ENCODE measurements at regions not wholly inside any gene's neighbourhood (a gene's known extent, or its start where the extent isn't known, plus 50 kb on each side); places are given as distances from the start of the nearest gene placed in this dataset.

GRCh38 chr3:99502871-99503270, 135.5 kb upstream of the COL8A1 start:
- TF ChIP-seq CTCF (IDR thresholded peaks at IDR 0.05 in 2 of 3, conservative IDR thresholded peaks at IDR 0.05 in 1 of 3; ENCODE audit: control insufficient read depth in 2 of 3, extremely low read depth in 1 of 3, insufficient read depth in 1 of 3, low read depth in 3 of 3, low read length in 3 of 3), result no peak
- no peak for TF ChIP-seq ATF3 (IDR thresholded peaks at IDR 0.05; ENCODE audit: borderline replicate concordance, extremely low read depth, low read depth, low read length)
- TF ChIP-seq, protein P1, sequence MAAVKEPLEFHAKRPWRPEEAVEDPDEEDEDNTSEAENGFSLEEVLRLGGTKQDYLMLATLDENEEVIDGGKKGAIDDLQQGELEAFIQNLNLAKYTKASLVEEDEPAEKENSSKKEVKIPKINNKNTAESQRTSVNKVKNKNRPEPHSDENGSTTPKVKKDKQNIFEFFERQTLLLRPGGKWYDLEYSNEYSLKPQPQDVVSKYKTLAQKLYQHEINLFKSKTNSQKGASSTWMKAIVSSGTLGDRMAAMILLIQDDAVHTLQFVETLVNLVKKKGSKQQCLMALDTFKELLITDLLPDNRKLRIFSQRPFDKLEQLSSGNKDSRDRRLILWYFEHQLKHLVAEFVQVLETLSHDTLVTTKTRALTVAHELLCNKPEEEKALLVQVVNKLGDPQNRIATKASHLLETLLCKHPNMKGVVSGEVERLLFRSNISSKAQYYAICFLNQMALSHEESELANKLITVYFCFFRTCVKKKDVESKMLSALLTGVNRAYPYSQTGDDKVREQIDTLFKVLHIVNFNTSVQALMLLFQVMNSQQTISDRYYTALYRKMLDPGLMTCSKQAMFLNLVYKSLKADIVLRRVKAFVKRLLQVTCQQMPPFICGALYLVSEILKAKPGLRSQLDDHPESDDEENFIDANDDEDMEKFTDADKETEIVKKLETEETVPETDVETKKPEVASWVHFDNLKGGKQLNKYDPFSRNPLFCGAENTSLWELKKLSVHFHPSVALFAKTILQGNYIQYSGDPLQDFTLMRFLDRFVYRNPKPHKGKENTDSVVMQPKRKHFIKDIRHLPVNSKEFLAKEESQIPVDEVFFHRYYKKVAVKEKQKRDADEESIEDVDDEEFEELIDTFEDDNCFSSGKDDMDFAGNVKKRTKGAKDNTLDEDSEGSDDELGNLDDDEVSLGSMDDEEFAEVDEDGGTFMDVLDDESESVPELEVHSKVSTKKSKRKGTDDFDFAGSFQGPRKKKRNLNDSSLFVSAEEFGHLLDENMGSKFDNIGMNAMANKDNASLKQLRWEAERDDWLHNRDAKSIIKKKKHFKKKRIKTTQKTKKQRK (IDR thresholded peaks at IDR 0.05; ENCODE audit: low read depth, low read length), result no peak
- TF ChIP-seq NFIC (IDR thresholded peaks at IDR 0.05; ENCODE audit: low read depth, low read length), result no peak
- no peak for TF ChIP-seq FOXM1 (IDR thresholded peaks at IDR 0.05; ENCODE audit: low read depth, low read length)
- no peak for TF ChIP-seq POLR2A (IDR thresholded peaks at IDR 0.05; ENCODE audit: low read depth, low read length)
- no peak for TF ChIP-seq SP1 (IDR thresholded peaks at IDR 0.05; ENCODE audit: low read depth, low read length)
- no peak for TF ChIP-seq NFYA (IDR thresholded peaks at IDR 0.05; ENCODE audit: borderline replicate concordance, low read depth, low read length)
- no peak for TF ChIP-seq FOXK2 (IDR thresholded peaks at IDR 0.05)
- no peak for TF ChIP-seq TCF7 (IDR thresholded peaks at IDR 0.05; ENCODE audit: borderline replicate concordance)
- TF ChIP-seq TAF1 (IDR thresholded peaks at IDR 0.05; ENCODE audit: borderline replicate concordance, low read depth, low read length), result no peak
- TF ChIP-seq, protein P2, sequence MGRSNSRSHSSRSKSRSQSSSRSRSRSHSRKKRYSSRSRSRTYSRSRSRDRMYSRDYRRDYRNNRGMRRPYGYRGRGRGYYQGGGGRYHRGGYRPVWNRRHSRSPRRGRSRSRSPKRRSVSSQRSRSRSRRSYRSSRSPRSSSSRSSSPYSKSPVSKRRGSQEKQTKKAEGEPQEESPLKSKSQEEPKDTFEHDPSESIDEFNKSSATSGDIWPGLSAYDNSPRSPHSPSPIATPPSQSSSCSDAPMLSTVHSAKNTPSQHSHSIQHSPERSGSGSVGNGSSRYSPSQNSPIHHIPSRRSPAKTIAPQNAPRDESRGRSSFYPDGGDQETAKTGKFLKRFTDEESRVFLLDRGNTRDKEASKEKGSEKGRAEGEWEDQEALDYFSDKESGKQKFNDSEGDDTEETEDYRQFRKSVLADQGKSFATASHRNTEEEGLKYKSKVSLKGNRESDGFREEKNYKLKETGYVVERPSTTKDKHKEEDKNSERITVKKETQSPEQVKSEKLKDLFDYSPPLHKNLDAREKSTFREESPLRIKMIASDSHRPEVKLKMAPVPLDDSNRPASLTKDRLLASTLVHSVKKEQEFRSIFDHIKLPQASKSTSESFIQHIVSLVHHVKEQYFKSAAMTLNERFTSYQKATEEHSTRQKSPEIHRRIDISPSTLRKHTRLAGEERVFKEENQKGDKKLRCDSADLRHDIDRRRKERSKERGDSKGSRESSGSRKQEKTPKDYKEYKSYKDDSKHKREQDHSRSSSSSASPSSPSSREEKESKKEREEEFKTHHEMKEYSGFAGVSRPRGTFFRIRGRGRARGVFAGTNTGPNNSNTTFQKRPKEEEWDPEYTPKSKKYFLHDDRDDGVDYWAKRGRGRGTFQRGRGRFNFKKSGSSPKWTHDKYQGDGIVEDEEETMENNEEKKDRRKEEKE (IDR thresholded peaks at IDR 0.05), result no peak
- TF ChIP-seq ZNF24 (IDR thresholded peaks at IDR 0.05), result no peak
